ENCODE measurements at regions not wholly inside any gene's neighbourhood (a gene's known extent, or its start where the extent isn't known, plus 50 kb on each side); places are given as distances from the start of the nearest gene placed in this dataset.

DNA sequence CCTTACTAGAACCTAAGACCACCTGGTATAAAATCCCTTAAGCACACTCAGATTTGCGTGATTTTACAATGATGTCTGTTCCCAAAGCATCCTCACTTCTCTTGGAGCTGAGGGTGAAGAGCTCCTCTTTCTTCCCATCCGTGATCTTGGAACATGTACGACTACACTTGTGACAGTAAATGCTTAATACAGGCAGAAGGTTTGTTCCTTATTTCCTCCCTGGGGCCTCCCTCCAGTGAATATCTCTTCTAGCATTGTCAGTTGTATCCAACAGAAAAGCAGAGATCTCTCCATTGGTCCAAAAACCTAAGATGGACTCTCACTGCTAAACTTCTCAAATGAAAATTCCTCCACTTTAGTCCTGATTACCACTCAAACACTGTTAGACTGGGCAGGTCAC lies 103.6 kb upstream of the VPREB1 start:
- Mint-ChIP-seq H3K4me1 (no peaks in the 10 kb centered on the region), H3K4me3 (no peak overlapping the region), H3K36me3 (no peaks in the 10 kb centered on the region), H3K27me3 (peaks cover 18% of the 10 kb centered on the region), H3K9me3 (no peaks in the 10 kb centered on the region), H3K27ac (no peak overlapping the region)

DNA sequence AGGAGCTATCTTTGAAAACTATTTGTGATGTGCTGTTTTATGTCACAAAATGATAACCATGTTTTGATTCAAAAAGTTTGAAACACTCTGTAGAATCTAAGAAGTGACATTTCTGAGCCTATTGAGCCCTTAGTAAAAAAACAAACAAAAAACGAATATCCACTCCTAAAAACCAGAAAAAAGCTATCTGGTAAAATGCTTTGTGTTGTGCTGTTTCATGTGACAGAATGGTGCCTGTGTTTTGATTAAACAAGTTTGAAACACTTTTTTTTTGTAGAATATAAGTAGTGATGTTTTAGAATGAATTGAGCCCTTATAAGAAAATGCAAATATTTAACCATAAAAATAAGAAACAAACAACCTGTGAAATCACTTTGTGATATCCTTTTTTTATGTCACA lies 105.2 kb upstream of the VPREB1 start:
- Mint-ChIP-seq H3K27me3 (peaks cover 18% of the 10 kb centered on the region), H3K9me3 (no peaks in the 10 kb centered on the region), H3K4me3 (no peak overlapping the region), H3K4me1 (no peaks in the 10 kb centered on the region), H3K36me3 (no peaks in the 10 kb centered on the region), H3K27ac (no peak overlapping the region)

DNA sequence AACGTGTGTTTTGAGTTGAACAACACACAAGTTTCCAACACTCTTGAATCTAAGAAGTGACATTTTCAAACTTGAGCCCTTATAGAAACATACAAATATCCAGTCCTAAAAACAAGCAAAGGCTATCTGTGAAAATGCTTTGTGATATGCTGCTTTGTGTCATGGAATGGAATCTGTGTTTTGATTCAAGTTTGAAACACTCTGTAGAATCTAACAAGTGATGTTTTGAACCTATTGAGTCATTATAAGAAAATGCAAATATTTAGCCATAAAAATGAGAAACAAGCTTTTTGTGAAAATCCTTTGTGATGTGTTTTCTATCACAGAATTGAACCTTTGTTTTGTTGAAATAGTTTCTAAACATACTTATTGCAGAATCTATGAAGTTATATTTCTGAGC lies 105.7 kb upstream of the VPREB1 start:
- no peak overlapping the region for H3K27ac Mint-ChIP-seq

DNA sequence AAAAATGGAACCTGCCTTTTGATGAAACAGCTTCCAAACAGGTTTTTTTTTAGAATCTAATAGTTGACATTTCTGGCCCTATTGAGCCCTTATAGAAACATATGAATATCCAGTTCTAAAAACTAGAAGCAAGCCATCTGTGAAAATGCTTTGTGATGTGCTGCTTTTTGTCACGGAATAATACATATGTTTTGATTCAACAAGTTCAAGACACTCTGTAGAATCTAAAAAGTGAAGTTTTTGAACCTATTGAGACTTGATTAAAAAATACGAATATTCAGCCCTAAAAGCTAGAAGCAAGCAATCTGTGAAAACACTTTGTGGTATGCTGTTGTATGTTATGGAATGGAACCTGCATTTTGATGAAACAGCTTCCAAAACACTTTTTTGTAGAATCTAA lies 106.7 kb upstream of the VPREB1 start:
- Mint-ChIP-seq H3K27me3 (peaks cover 18% of the 10 kb centered on the region), H3K4me1 (no peaks in the 10 kb centered on the region), H3K4me3 (no peak overlapping the region), H3K9me3 (no peaks in the 10 kb centered on the region), H3K27ac (no peak overlapping the region), H3K36me3 (no peaks in the 10 kb centered on the region)

More for the DNA sequence above, 105.7 kb upstream of the VPREB1 start:
- H3K27me3 Mint-ChIP-seq: peaks cover 18% of the 10 kb centered on the region
- no peaks in the 10 kb centered on the region for H3K36me3 Mint-ChIP-seq
- H3K4me3 Mint-ChIP-seq: no peak overlapping the region
- no peaks in the 10 kb centered on the region for H3K4me1 Mint-ChIP-seq
- H3K9me3 Mint-ChIP-seq: no peaks in the 10 kb centered on the region

DNA sequence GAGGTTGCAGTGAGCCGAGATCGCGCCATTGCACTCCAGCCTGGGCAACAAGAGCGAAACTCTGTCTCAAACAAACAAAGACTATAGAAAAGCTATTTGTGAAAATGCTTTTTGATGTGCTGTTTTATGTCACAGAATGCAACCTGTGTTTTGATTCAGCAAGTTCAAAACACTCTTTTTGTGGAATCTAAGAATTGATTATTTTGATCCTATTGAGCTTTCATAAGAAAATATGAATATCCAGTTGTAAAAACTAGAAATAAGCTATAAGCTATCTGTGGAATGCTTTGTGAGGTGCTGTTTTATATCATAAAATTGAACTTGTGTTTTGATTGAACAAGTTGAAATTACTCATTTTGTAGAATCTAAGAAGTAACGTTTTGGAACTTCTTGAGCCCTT lies 110.7 kb upstream of the VPREB1 start:
- Mint-ChIP-seq H3K27ac (no peak overlapping the region), H3K9me3 (no peaks in the 10 kb centered on the region), H3K36me3 (no peaks in the 10 kb centered on the region), H3K4me3 (no peak overlapping the region), H3K4me1 (no peaks in the 10 kb centered on the region), H3K27me3 (peaks cover 2% of the 10 kb centered on the region)

DNA sequence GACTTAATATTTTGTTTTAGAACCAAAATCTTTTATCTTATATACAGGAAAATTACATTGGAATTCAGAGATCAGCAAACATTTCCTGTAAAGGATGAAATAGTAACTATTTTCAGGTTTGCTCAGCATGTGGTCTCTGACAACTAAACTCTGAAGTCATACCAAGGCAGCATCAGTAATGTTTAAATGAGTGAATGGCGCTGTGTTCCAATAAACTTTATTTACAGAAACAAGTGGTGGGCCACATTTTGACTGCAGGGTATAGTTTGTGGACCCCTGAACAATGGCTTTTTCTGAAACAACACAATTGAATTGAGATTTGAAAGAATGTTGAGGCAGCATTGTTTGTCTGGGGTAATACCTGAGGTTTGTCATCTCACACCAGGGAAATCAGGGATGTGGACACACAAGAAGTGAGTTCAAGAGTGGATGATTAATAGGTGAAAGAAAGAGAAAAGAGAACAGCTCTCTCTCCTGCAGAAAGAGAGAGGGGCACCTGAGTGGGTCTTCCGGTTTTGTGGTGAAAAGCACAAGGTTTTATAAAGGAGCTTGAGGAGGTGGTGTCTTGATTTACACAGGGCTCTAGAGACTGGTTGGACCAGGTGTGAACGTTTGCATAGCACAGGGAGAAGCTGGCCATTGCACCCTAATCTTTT lies 113.5 kb upstream of the VPREB1 start:
- Mint-ChIP-seq H3K27me3 (peaks cover 2% of the 10 kb centered on the region), H3K4me1 (no peaks in the 10 kb centered on the region), H3K4me3 (no peak overlapping the region), H3K9me3 (no peaks in the 10 kb centered on the region), H3K36me3 (no peaks in the 10 kb centered on the region), H3K27ac (no peak overlapping the region)

DNA sequence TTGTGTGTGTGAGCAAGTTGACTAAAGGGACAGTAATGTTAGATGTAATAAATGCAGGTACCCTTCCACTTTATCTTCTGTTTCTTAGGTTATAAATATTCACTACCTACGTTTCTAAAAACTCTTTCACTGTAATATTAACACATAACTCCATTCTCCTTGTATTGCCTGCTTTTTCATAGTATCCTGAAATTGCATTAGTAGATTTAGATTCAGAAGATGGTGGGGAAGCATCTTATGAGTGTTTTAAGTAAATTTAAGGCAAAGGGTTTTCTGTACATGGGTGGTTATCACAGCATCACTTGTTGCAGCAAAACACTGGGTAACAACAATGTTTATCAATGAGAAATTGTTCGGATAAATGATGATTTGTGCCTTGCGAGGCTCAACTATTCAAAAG lies 115.2 kb upstream of the VPREB1 start:
- no peaks in the 10 kb centered on the region for H3K36me3 Mint-ChIP-seq
- H3K27me3 Mint-ChIP-seq: peaks cover 2% of the 10 kb centered on the region
- no peak overlapping the region for H3K27ac Mint-ChIP-seq
- H3K9me3 Mint-ChIP-seq: no peaks in the 10 kb centered on the region
- no peaks in the 10 kb centered on the region for H3K4me1 Mint-ChIP-seq
- H3K4me3 Mint-ChIP-seq: no peak overlapping the region

DNA sequence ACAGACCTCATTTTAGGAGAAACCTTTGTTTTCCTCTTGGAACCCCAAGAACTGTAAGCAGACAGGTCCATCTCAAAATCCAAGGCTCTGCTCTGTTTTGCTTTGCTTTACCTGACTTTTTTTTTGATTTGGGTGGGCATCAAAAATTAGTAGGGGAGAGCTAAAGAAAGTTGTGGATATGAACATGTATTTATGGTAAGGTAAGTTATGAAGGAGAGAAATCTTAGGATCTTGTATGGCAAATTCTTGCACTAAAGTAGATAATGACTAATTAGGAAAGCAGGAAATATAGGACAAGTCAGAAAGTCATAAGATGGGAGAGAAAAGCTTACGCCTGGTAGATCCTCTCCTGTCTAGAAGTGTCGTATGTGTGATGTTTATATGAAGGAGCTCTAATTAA lies 116.1 kb upstream of the VPREB1 start:
- no peak overlapping the region for H3K27ac Mint-ChIP-seq
- no peaks in the 10 kb centered on the region for H3K4me1 Mint-ChIP-seq
- peaks cover 4% of the 10 kb centered on the region for H3K27me3 Mint-ChIP-seq
- no peak overlapping the region for H3K4me3 Mint-ChIP-seq
- H3K36me3 Mint-ChIP-seq: no peaks in the 10 kb centered on the region
- H3K9me3 Mint-ChIP-seq: no peaks in the 10 kb centered on the region

DNA sequence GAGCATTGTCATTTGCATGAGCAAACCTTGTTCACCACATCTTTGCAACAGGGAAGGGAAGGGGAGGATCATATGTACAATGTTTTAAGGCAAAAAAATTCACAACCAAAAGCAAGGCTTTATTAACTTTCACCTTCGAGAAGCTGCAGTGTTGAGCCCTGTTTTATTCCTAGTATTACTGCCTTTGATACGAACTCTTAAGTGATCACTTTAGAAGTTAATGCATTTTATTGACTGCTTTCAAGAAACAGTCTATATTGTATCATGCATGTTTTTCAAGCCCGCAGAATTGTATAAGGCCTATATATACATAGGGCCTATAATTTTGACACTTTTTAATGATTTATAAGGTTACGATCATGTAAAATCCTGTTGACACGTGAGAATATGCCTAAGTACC lies 117.5 kb upstream of the VPREB1 start:
- H3K9me3 Mint-ChIP-seq: no peaks in the 10 kb centered on the region
- no peak overlapping the region for H3K27ac Mint-ChIP-seq
- H3K4me1 Mint-ChIP-seq: no peaks in the 10 kb centered on the region
- no peak overlapping the region for H3K4me3 Mint-ChIP-seq
- peaks cover 10% of the 10 kb centered on the region for H3K27me3 Mint-ChIP-seq
- H3K36me3 Mint-ChIP-seq: no peaks in the 10 kb centered on the region

DNA sequence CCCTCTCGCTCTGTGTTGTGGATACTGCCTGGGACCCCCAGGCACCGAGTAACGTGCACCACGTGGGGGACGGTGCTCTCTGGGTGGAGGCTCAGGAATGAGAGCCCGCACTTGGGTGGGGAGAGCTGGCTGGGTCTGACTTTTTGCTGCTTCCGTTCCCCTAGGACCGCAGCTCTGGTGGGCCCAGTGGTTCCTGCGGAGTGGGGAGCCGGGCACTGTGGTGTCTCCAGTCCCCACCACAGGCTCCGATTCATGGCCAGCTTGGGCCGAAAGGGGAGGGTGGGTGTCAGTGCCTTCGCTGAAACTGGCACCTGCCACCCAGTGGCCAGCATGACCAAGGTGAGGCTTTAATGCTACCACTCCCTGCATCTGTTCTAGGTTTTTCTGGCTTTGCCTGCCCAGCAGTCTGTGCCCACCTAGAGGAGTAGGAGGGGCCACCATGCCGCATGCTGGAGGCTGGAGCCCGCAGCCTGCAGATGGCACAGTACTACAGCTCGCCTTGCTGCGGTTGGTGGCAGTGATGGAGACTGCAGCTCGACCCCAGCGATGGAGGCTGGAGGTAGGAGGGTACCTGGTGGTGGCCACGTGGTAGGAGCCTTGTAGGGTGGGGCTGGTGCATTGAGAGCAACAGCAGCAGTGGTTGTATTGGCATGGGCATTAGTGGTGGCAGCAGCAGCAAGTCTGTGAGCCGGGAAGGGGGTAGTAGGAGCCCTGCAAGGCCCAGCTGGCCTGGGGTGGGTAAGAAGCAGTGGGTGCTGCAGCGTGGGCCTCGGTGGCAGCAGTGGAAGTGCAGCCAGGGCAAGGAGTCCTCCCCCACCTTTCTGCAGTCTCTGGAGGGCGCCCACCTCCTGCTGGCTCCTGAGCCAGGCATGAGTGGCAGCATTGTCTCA lies 118.8 kb upstream of the VPREB1 start:
- Mint-ChIP-seq H3K9me3 (no peaks in the 10 kb centered on the region), H3K4me1 (no peaks in the 10 kb centered on the region), H3K36me3 (no peaks in the 10 kb centered on the region), H3K4me3 (no peak overlapping the region), H3K27me3 (peaks cover 12% of the 10 kb centered on the region), H3K27ac (no peak overlapping the region)

DNA sequence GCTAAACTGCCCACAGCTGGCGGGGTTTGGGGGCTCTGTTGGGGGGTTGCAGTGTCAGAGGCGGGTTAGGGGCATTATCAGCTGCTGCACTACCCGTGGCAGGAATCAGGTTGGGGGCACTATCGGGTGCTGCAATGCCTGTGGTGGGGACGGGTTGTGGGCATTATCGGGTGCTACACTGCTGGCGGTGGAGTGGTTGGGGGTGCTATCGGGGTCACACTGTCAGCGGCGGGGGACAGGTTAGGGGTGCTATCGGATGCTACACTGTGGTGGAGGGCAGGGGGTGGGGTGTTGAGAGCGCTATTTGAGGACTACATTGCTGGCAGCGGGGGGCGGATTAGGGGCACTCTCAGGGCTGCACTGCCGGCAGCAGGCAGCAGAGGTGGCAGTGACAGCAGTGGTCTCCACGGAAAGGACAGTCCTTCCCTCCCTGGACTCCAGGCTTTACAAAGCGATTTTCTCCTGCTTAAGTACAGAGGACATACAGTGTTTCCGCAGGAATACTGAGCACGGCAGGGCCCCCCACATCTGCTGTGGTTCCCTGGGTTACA lies 119.5 kb upstream of the VPREB1 start:
- H3K36me3 Mint-ChIP-seq: no peaks in the 10 kb centered on the region
- H3K27me3 Mint-ChIP-seq: peaks cover 14% of the 10 kb centered on the region
- no peaks in the 10 kb centered on the region for H3K9me3 Mint-ChIP-seq
- H3K4me3 Mint-ChIP-seq: no peak overlapping the region
- no peak overlapping the region for H3K27ac Mint-ChIP-seq
- no peaks in the 10 kb centered on the region for H3K4me1 Mint-ChIP-seq

DNA sequence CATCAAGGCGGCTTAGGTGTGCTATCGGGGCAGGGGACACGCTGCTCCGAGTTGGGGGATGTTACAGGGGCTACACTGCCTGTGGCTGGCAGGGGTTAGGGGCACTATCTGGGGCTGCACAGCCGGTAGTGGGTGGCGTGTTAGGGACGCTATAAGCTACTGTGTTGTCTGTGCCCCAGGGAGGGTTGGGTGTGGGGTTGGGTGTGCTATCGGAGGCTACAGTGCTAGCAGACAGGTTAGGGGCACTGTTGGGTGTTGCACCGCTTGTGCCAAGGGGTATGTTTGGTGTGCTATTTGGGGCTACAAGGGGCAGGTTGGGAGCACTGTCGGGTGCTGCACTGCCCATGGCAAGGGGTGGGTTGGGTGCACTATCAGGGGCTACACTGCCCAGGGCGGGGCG lies 120.2 kb upstream of the VPREB1 start:
- peaks cover 15% of the 10 kb centered on the region for H3K27me3 Mint-ChIP-seq
- no peaks in the 10 kb centered on the region for H3K4me1 Mint-ChIP-seq
- H3K4me3 Mint-ChIP-seq: no peak overlapping the region
- H3K9me3 Mint-ChIP-seq: no peaks in the 10 kb centered on the region
- H3K36me3 Mint-ChIP-seq: no peaks in the 10 kb centered on the region
- H3K27ac Mint-ChIP-seq: no peak overlapping the region

DNA sequence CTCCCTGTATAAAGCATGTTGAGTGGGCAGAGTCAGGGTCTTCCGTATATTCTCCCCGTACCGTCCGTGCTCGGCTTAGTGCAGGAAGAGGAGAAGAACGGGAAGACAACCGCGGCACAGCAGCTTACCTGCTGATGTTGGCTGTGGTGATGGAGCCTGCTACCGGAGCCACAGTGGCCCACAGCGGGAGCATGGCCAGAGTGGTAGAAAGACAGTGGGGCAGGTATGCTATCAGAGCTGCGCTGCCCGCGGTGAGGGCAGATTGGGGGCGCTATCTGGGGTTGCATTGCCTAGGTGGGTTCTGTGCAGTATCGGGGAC lies 120.7 kb upstream of the VPREB1 start:
- Mint-ChIP-seq H3K27me3 (peaks cover 19% of the 10 kb centered on the region), H3K4me1 (no peaks in the 10 kb centered on the region), H3K9me3 (no peaks in the 10 kb centered on the region), H3K36me3 (no peaks in the 10 kb centered on the region), H3K4me3 (no peak overlapping the region), H3K27ac (no peak overlapping the region)

DNA sequence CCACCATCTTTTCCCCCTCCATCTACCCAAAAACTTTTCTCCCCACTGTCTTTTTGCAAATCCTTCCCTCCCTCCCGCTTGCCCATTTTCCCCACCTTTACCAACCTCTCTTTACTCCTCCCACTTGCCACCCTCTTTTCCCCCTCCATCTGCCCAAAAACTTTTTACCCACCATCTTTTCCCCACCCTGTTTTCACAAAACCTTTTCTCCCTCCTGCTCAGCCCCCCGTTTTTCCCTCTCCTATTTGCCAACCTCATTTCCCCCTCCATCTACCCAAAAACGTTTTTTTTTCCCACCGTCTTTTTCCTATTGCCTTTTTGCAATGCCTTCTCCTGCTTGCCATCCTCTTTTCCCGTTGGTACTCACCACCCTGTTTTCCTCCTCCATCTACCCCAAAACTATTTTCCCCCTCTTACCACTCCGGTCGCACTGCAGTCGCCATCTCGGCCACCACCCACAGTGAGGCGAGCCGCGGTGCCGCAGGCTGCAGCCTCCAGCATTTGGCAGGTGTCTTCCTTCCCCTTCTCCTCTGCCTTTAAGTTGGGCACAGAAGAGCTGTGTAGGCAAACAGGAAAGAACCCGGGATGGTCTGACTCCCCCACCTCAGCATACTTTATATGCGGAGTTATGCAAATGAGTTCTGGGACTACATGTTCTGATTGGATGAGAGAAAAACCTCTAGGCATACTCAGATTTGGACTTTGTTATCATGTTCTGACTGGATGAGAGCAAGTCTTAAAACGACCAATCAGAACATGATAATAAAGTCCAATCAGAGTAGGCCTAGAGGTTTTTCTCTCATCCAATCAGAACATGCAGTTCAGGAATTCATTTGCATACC lies 121.2 kb upstream of the VPREB1 start:
- Mint-ChIP-seq H3K4me3 (no peak overlapping the region), H3K4me1 (no peaks in the 10 kb centered on the region), H3K27ac (peak overlapping the region; percentile 27), H3K36me3 (no peaks in the 10 kb centered on the region), H3K9me3 (no peaks in the 10 kb centered on the region), H3K27me3 (peaks cover 20% of the 10 kb centered on the region)

DNA sequence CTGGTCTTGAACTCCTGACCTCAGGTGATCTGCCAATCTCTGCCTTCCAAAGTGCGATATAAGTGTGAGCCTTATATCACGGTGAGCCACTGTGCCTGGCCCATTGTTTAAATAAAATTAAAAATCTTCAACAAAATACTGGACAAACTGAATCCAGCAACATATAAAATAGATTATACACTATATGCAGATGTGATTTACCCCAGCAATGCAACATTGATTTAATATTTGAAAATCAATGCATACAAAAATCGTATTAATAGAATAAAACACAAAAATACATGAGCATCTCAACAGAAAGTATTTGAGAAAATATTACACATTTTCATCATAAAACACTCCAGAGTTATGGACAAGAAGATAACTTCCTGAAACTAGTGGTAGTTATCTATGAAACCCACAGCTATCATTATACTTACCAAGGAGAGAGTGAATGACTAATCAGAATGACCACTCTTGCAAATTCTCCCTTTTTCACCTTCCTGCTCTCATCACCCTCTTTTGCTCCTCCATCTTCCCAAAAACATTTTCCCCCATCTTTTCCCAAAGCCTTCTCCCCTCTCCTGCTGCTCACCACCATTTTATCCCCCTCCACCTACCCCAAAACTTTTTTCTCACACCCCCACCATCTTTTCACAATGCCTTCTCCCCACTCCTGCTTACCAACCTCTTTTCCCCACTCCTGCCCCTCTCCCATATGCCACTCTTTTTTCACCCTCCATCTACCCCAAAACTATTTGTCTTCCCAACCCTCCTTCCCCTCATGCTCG lies 122.1 kb upstream of the VPREB1 start:
- Mint-ChIP-seq H3K4me1 (no peaks in the 10 kb centered on the region), H3K27ac (peak overlapping the region; percentile 75), H3K4me3 (no peak overlapping the region), H3K27me3 (peaks cover 22% of the 10 kb centered on the region), H3K9me3 (no peaks in the 10 kb centered on the region), H3K36me3 (no peaks in the 10 kb centered on the region)

Data from activated naive CD4-positive, alpha-beta T cell treated with anti-CD3 and anti-CD28 coated beads, Interleukin-2, amount 50 U/mL, for 24 hours (primary cell).